CD4-positive, alpha-beta T cell (primary cell): ENCODE measurements at regions not wholly inside any gene's neighbourhood (a gene's known extent, or its start where the extent isn't known, plus 50 kb on each side); places are given as distances from the start of the nearest gene placed in this dataset.
"Not testable (repeated sequence)": the region's sequence is repeated elsewhere in the genome, so short reads cannot be mapped to it uniquely, and the experiment has no call there.

Source experiments
- ATAC-seq: fragments of 200-7000 bp; cut with Tn5 transposase; one replicate; pipeline ENCODE4 v1.10.0; 2022; ENCODE audit warnings: mild to moderate bottlenecking; ENCODE audit not compliant: poor library complexity
- CTCF ChIA-PET: fragments of 350-600 bp; sonication (Branson Sonifier 250); formaldehyde crosslinking; loops from one replicate; lab custom pipeline; 2021; ENCODE audit warnings: antibody characterized with exemption, inconsistent platforms; lab: Charles Lee
- POLR2A ChIA-PET: fragments of 350-600 bp; sonication (Branson Sonifier 250); formaldehyde crosslinking; loops from one replicate; lab custom pipeline; 2021; ENCODE audit warnings: antibody characterized with exemption, inconsistent platforms; lab: Charles Lee
- DNase-seq, 14 experiments: peaks; one replicate each; pipeline ENCODE4 v3.0.0-alpha.2; 2013 to 2020; ENCODE audit warnings: mixed read lengths in 2 of 14
- H3K27ac ChIP-seq, 2 donors: one replicate each; pipeline versions ENCODE4 v1.5.1 to v1.7.0; 2013; ENCODE audit warnings: low read length in 2 of 2, low read depth in 1 of 2, mild to moderate bottlenecking in 1 of 2
- H3K27me3 ChIP-seq, 2 experiments: 1 replicate in 1 of 2; 2 replicates in 1 of 2; pipeline versions ENCODE4 v1.6.1 to v1.7.0; 2013; ENCODE audit warnings: low read length in 2 of 2, control low read depth in 1 of 2, mild to moderate bottlenecking in 1 of 2, moderate library complexity in 1 of 2; ENCODE audit not compliant: insufficient read depth in 2 of 2, control insufficient read depth in 1 of 2
- H3K36me3 ChIP-seq: one replicate; pipeline ENCODE4 v1.6.1; 2013; ENCODE audit warnings: low read length, control low read depth; ENCODE audit not compliant: insufficient read depth
- H3K4me1 ChIP-seq: one replicate; pipeline ENCODE4 v1.6.1; 2013; ENCODE audit warnings: low read length, control low read depth; ENCODE audit not compliant: insufficient read depth
- H3K4me3 ChIP-seq: one replicate; pipeline ENCODE4 v1.5.1; 2013; ENCODE audit warnings: mild to moderate bottlenecking, low read length, moderate library complexity
- H3K9me3 ChIP-seq, 2 experiments: 1 replicate in 1 of 2; 2 replicates in 1 of 2; pipeline versions ENCODE4 v1.6.1 to v1.7.0; 2013; ENCODE audit warnings: low read length in 2 of 2, mild to moderate bottlenecking in 2 of 2, control low read depth in 1 of 2, moderate library complexity in 1 of 2; ENCODE audit not compliant: control insufficient read depth in 1 of 2, insufficient read depth in 1 of 2
- H3K27ac Mint-ChIP-seq: one replicate; pipeline ENCODE4 v1.8.0; 2020; ENCODE audit warnings: mixed read lengths
- H3K27me3 Mint-ChIP-seq: one replicate; pipeline ENCODE4 v1.8.0; 2021; ENCODE audit warnings: mixed read lengths
- H3K36me3 Mint-ChIP-seq: one replicate; pipeline ENCODE4 v1.8.0; 2021; ENCODE audit warnings: low read depth, mixed read lengths
- H3K4me1 Mint-ChIP-seq: one replicate; pipeline ENCODE4 v1.8.0; 2021; ENCODE audit warnings: low read depth, mixed read lengths
- H3K4me3 Mint-ChIP-seq: one replicate; pipeline ENCODE4 v1.8.0; 2020; ENCODE audit warnings: mild to moderate bottlenecking, mixed read lengths
- H3K9me3 Mint-ChIP-seq: one replicate; pipeline ENCODE4 v1.8.0; 2020; ENCODE audit warnings: mixed read lengths
- CTCF ChIP-seq: fragments of 200-600 bp; IDR thresholded peaks from one replicate; pipeline ENCODE4 v1.8.0; 2022; ENCODE audit warnings: antibody characterized with exemption, mild to moderate bottlenecking
- intact Hi-C, 2 experiments: fragments of 100-400 bp; cut with DNase I in 1 of 2; cut with micrococcal nuclease in 1 of 2; formaldehyde crosslinking; loops; one replicate each; pipeline versions ENCODE4 v1.15.1 to v1.9.0; 2023 to 2025; cut with DNase I, micrococcal nuclease

GRCh38 chr5:93682471-93683404, 58.7 kb downstream of the POU5F2 start:
- H3K9me3 ChIP-seq, H3K27ac Mint-ChIP-seq, DNase-seq, H3K4me3 ChIP-seq, H3K4me1 ChIP-seq, H3K36me3 ChIP-seq, H3K9me3 Mint-ChIP-seq, H3K4me3 Mint-ChIP-seq, ATAC-seq, POLR2A ChIA-PET, H3K4me1 Mint-ChIP-seq, H3K27me3 Mint-ChIP-seq, H3K27ac ChIP-seq, H3K27me3 ChIP-seq, intact Hi-C loops: not testable (repeated sequence)
- H3K36me3 Mint-ChIP-seq: peaks cover 12% of the 10 kb centered on the region
- CTCF ChIA-PET: interaction anchor here (0.7 to 1.0 kb wide), 2 partner anchors 10 to 17 kb away, joined by 3 to 4 read pairs; no protein-coding TSS in a partner anchor

GRCh38 chr5:93681432-93681831, 60.0 kb downstream of the POU5F2 start:
- H3K4me1 Mint-ChIP-seq: no peaks in the 10 kb centered on the region
- ChIA-PET POLR2A (no interaction called here), CTCF (no interaction called here)
- TF ChIP-seq CTCF: no peak
- H3K9me3 Mint-ChIP-seq: no peaks in the 10 kb centered on the region
- H3K27ac ChIP-seq: no peak overlapping the region
- no peak overlapping the region for H3K27ac Mint-ChIP-seq
- ATAC-seq (no peak), DNase-seq (no peak)
- H3K4me3 Mint-ChIP-seq: no peak overlapping the region
- H3K9me3 ChIP-seq: peaks cover 0 to 9% of the 10 kb centered on the region in 2 experiments
- peaks cover 12% of the 10 kb centered on the region for H3K36me3 Mint-ChIP-seq
- H3K4me3 ChIP-seq: no peak overlapping the region
- no peaks in the 10 kb centered on the region for H3K27me3 ChIP-seq
- H3K36me3 ChIP-seq: no peaks in the 10 kb centered on the region
- no peaks in the 10 kb centered on the region for H3K4me1 ChIP-seq
- intact Hi-C loops: no loop called here
- H3K27me3 Mint-ChIP-seq: no peaks in the 10 kb centered on the region

GRCh38 chr5:93677359-93677891, 64.0 kb downstream of the POU5F2 start:
- Mint-ChIP-seq H3K9me3 (no peaks in the 10 kb centered on the region), H3K4me3 (no peak overlapping the region), H3K36me3 (peaks cover 10% of the 10 kb centered on the region), H3K27ac (no peak overlapping the region), H3K27me3 (no peaks in the 10 kb centered on the region), H3K4me1 (no peaks in the 10 kb centered on the region)
- Histone ChIP-seq H3K9me3 (peaks cover 0 to 9% of the 10 kb centered on the region in 2 experiments), H3K4me1 (no peaks in the 10 kb centered on the region), H3K4me3 (no peak overlapping the region), H3K27me3 (no peaks in the 10 kb centered on the region), H3K27ac (no peak overlapping the region), H3K36me3 (no peaks in the 10 kb centered on the region)
- POLR2A ChIA-PET: no interaction called here
- no peak for DNase-seq
- intact Hi-C loops: no loop called here
- CTCF ChIA-PET: interaction anchor here (1.0 kb wide), 1 partner anchor 13 kb away, joined by 4 read pairs; no protein-coding TSS in a partner anchor
- no peak for TF ChIP-seq CTCF
- no peak for ATAC-seq
